B cell (primary cell): ENCODE measurements at regions not wholly inside any gene's neighbourhood (a gene's known extent, or its start where the extent isn't known, plus 50 kb on each side); places are given as distances from the start of the nearest gene placed in this dataset.

Experiments used
- ATAC-seq: fragments of 200-7000 bp; cut with Tn5 transposase; one replicate; pipeline ENCODE4 v1.10.0; 2021; ENCODE audit warnings: low read depth, mild to moderate bottlenecking, moderate number of reproducible peaks, moderate library complexity
- CTCF ChIA-PET: fragments of 350-600 bp; sonication (Branson Sonifier 250); formaldehyde crosslinking; loops from one replicate; lab custom pipeline; 2021; ENCODE audit warnings: antibody characterized with exemption, inconsistent platforms; lab: Charles Lee
- POLR2A ChIA-PET: fragments of 350-600 bp; sonication (Branson Sonifier 250); formaldehyde crosslinking; loops from one replicate; lab custom pipeline; 2021; ENCODE audit warnings: antibody characterized with exemption; lab: Charles Lee
- DNase-seq: peaks from one replicate; pipeline ENCODE4 v3.0.0; 2013
- H2AFZ ChIP-seq: 2 replicates; pipeline ENCODE4 v1.6.1; 2012; ENCODE audit warnings: mild to moderate bottlenecking, low read depth, low read length; ENCODE audit not compliant: insufficient read depth, poor library complexity, severe bottlenecking
- H3K27ac ChIP-seq, 2 donors: 1 replicate in 1 of 2; 2 replicates in 1 of 2; pipeline ENCODE4 v1.5.1; 2012 to 2013; ENCODE audit warnings: low read length in 2 of 2, mild to moderate bottlenecking in 2 of 2, moderate library complexity in 1 of 2
- H3K27me3 ChIP-seq, 4 experiments: fragments of 200-600 bp in 1 of 4; sonication (generic) in 1 of 4; replicated peaks in 1 of 4; 1 replicate in 2 of 4; 2 replicates in 2 of 4; pipeline versions ENCODE4 v1.6.1 to v1.7.0; 2013 to 2016; ENCODE audit warnings: low read length in 3 of 4, mild to moderate bottlenecking in 2 of 4, mixed read lengths in 1 of 4, moderate library complexity in 1 of 4; ENCODE audit not compliant: insufficient read depth in 4 of 4, control insufficient read depth in 3 of 4; ENCODE audit errors: control extremely low read depth in 1 of 4
- H3K36me3 ChIP-seq, 2 experiments: replicated peaks in 1 of 2; 1 replicate in 1 of 2; 2 replicates in 1 of 2; pipeline versions ENCODE4 v1.6.1 to v1.7.1; 2013; ENCODE audit warnings: low read length in 1 of 2; ENCODE audit not compliant: insufficient read depth in 2 of 2, control insufficient read depth in 1 of 2; ENCODE audit errors: control extremely low read depth in 1 of 2, extremely low read depth in 1 of 2
- H3K4me1 ChIP-seq, 2 donors: fragments of 200-600 bp in 1 of 2; sonication (generic) in 1 of 2; 1 replicate in 1 of 2; 2 replicates in 1 of 2; pipeline versions ENCODE4 v1.5.1 to v1.6.1; 2013 to 2017; ENCODE audit warnings: low read length in 2 of 2; ENCODE audit not compliant: control insufficient read depth in 2 of 2, insufficient read depth in 2 of 2
- H3K4me2 ChIP-seq: replicated peaks from 2 replicates; pipeline ENCODE3; 2012; ENCODE audit warnings: mild to moderate bottlenecking, low read depth, low read length; ENCODE audit not compliant: poor library complexity, severe bottlenecking
- H3K4me3 ChIP-seq, 5 experiments: fragments of 200-600 bp in 1 of 5; sonication (generic) in 1 of 5; 1 replicate in 3 of 5; 2 replicates in 2 of 5; pipeline versions ENCODE4 v1.5.1 to v1.7.0; 2011 to 2016; ENCODE audit warnings: low read length in 4 of 5, mild to moderate bottlenecking in 4 of 5, low read depth in 2 of 5, control low read depth in 1 of 5, moderate library complexity in 1 of 5; ENCODE audit not compliant: insufficient read depth in 1 of 5; ENCODE audit errors: control extremely low read depth in 1 of 5, extremely low read depth in 1 of 5
- H3K79me2 ChIP-seq: fragments of 200-600 bp; sonication (generic); one replicate; pipeline ENCODE4 v1.6.0; 2016; ENCODE audit warnings: low read length; ENCODE audit not compliant: control insufficient read depth, insufficient read depth
- H3K9ac ChIP-seq: fragments of 200-600 bp; sonication (generic); 2 replicates; pipeline ENCODE4 v1.6.1; 2017; ENCODE audit warnings: mild to moderate bottlenecking, low read length, moderate library complexity
- H3K9me3 ChIP-seq, 3 donors: one replicate each; pipeline versions ENCODE4 v1.6.1 to v1.7.1; 2013; ENCODE audit warnings: low read length in 2 of 3; ENCODE audit not compliant: control insufficient read depth in 2 of 3, insufficient read depth in 1 of 3; ENCODE audit errors: control extremely low read depth in 1 of 3
- H4K20me1 ChIP-seq: 2 replicates; pipeline ENCODE4 v1.6.0; 2012; ENCODE audit warnings: mild to moderate bottlenecking, low read length; ENCODE audit not compliant: insufficient read depth, control insufficient read depth, poor library complexity, severe bottlenecking
- H3K27ac Mint-ChIP-seq: one replicate; pipeline ENCODE4 v1.8.0; 2021; ENCODE audit warnings: mixed read lengths
- H3K27me3 Mint-ChIP-seq: one replicate; pipeline ENCODE4 v1.8.0; 2021; ENCODE audit warnings: mixed read lengths
- H3K4me1 Mint-ChIP-seq: one replicate; pipeline ENCODE4 v1.8.0; 2021; ENCODE audit warnings: mixed read lengths
- H3K4me3 Mint-ChIP-seq: one replicate; pipeline ENCODE4 v1.8.0; 2021; ENCODE audit warnings: mixed read lengths
- H3K9me3 Mint-ChIP-seq: one replicate; pipeline ENCODE4 v1.8.0; 2022; ENCODE audit warnings: mixed read lengths; ENCODE audit not compliant: insufficient read depth
- EZH2 ChIP-seq: IDR thresholded peaks from 2 replicates; pipeline ENCODE4 v1.6.1; 2012; ENCODE audit warnings: borderline replicate concordance, low read depth, mild to moderate bottlenecking, moderate library complexity, low read length; ENCODE audit not compliant: insufficient read depth, poor library complexity, severe bottlenecking
- WGBS: methylation state at CpG from one replicate; pipeline ENCODE4 v1.1.5; 2013; ENCODE audit warnings: missing lambda C conversion rate; ENCODE audit not compliant: insufficient coverage; 5-methylcytosine and 5-hydroxymethylcytosine counted together
- intact Hi-C: fragments of 100-400 bp; cut with micrococcal nuclease; formaldehyde crosslinking; loops from one replicate; pipeline ENCODE4 v1.10.0; 2022
- TF ChIP-seq, protein P1 (sequence below): fragments of 200-600 bp; IDR thresholded peaks from one replicate; pipeline ENCODE4 v1.8.0; 2022; ENCODE audit warnings: antibody characterized with exemption, mild to moderate bottlenecking

DNA sequence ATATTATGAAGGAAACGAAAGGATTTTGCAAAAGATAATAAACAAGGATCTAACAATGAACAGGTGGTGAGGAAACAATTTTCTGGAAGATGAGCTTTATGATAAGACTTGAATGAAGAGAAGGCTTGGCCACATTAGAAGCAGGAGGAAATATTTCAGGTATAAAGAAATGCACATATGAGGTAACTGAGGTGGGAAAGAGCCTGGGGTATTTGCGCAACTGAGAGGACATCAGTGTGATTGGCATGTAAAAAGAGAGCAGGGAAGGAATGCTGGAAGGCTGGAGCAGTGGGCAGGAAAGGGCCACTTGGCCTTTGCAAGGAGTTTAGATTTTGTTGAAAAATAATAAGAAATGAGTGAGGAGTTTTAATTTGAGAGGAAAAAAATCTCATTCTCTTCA is 414.4 kb upstream of the TMCO5A start:
- Histone ChIP-seq H3K9ac (no peak overlapping the region), H3K79me2 (no peaks in the 10 kb centered on the region), H3K27me3 (no peaks in the 10 kb centered on the region), H3K36me3 (no peaks in the 10 kb centered on the region), H3K27ac (no peak overlapping the region), H3K9me3 (no peaks in the 10 kb centered on the region), H3K4me2 (no peak overlapping the region), H4K20me1 (no peaks in the 10 kb centered on the region), H3K4me1 (no peaks in the 10 kb centered on the region), H3K4me3 (no peak overlapping the region), H2AFZ (no peak overlapping the region)
- Mint-ChIP-seq H3K4me3 (no peak overlapping the region), H3K27ac (no peak overlapping the region), H3K27me3 (no peaks in the 10 kb centered on the region), H3K4me1 (no peaks in the 10 kb centered on the region), H3K9me3 (peaks cover 4% of the 10 kb centered on the region)
- DNase-seq (no peak), ATAC-seq (no peak)
- TF ChIP-seq EZH2, result no peak
- TF ChIP-seq, protein P1, sequence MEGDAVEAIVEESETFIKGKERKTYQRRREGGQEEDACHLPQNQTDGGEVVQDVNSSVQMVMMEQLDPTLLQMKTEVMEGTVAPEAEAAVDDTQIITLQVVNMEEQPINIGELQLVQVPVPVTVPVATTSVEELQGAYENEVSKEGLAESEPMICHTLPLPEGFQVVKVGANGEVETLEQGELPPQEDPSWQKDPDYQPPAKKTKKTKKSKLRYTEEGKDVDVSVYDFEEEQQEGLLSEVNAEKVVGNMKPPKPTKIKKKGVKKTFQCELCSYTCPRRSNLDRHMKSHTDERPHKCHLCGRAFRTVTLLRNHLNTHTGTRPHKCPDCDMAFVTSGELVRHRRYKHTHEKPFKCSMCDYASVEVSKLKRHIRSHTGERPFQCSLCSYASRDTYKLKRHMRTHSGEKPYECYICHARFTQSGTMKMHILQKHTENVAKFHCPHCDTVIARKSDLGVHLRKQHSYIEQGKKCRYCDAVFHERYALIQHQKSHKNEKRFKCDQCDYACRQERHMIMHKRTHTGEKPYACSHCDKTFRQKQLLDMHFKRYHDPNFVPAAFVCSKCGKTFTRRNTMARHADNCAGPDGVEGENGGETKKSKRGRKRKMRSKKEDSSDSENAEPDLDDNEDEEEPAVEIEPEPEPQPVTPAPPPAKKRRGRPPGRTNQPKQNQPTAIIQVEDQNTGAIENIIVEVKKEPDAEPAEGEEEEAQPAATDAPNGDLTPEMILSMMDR, result no peak
- POLR2A ChIA-PET, result no interaction called here
- WGBS, result 100% methylated on average over 2 of the region's 2 CpGs
- CTCF ChIA-PET, result no interaction called here
- intact Hi-C loops, result no loop called here

DNA sequence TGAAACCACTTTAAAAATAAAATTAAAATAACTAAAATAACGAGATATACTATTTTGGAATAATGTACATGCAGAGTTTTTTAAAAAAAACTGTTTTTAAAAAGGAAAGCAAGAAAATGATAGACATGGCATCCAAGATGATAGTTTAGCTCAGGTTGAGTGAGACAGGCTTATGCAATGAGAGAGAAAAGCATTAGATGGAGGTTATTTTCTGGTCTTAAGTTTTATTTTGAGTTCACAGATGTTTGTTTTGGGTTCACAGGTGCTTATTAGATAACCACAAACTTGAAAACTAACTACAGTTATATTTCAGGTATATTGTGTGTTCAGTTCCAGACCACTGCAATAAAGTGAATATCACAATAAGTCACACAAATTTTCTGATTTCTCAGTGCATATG is 413.6 kb upstream of the TMCO5A start:
- intact Hi-C loops, result no loop called here
- ATAC-seq, result no peak
- no peak overlapping the region for H3K27ac Mint-ChIP-seq
- H3K9ac ChIP-seq, result no peak overlapping the region
- no peak overlapping the region for H3K4me3 ChIP-seq
- ChIA-PET POLR2A (no interaction called here), CTCF (no interaction called here)
- DNase-seq, result no peak
- peaks cover 4% of the 10 kb centered on the region for H3K9me3 Mint-ChIP-seq
- no peaks in the 10 kb centered on the region for H3K9me3 ChIP-seq
- H4K20me1 ChIP-seq, result no peaks in the 10 kb centered on the region
- no peak overlapping the region for H3K27ac ChIP-seq
- no peaks in the 10 kb centered on the region for H3K4me1 Mint-ChIP-seq
- H3K27me3 ChIP-seq, result no peaks in the 10 kb centered on the region
- no peaks in the 10 kb centered on the region for H3K27me3 Mint-ChIP-seq
- H3K4me3 Mint-ChIP-seq, result no peak overlapping the region
- no CpG with 5 or more reads among the region's 1 CpG for WGBS
- H3K4me2 ChIP-seq, result no peak overlapping the region
- H3K79me2 ChIP-seq, result no peaks in the 10 kb centered on the region
- TF ChIP-seq, protein P1, result no peak
- no peak for TF ChIP-seq EZH2
- H2AFZ ChIP-seq, result no peak overlapping the region
- no peaks in the 10 kb centered on the region for H3K4me1 ChIP-seq
- H3K36me3 ChIP-seq, result no peaks in the 10 kb centered on the region
